ENCODE measurements at regions not wholly inside any gene's neighbourhood (a gene's known extent, or its start where the extent isn't known, plus 50 kb on each side); places are given as distances from the start of the nearest gene placed in this dataset.

- peaks cover 35% of the 10 kb centered on the region for H3K4me1 ChIP-seq (ENCODE audit: control insufficient read depth, extremely low read depth, insufficient read depth, low read length)
- H3K36me3 ChIP-seq (ENCODE audit: control insufficient read depth in 2 of 2, extremely low read depth in 1 of 2, insufficient read depth in 2 of 2, low read length in 2 of 2) = no peaks in the 10 kb centered on the region
- no peaks in the 10 kb centered on the region for H3K9me3 ChIP-seq (replicated peaks; ENCODE audit: control insufficient read depth, insufficient read depth, low read length)
- no peak for TF ChIP-seq POLR2A (IDR thresholded peaks at IDR 0.05; ENCODE audit: low read depth, low read length)
- TF ChIP-seq MAX (IDR thresholded peaks at IDR 0.05; ENCODE audit: insufficient read depth, insufficient read length) = no peak
- no peak for TF ChIP-seq EZH2 (IDR thresholded peaks at IDR 0.05; ENCODE audit: borderline replicate concordance, low read depth, low read length, severe bottlenecking)
- TF ChIP-seq POLR2AphosphoS5 (IDR thresholded peaks at IDR 0.05; ENCODE audit: insufficient read depth, low read depth, low read length) = no peak
- TF ChIP-seq JUN (IDR thresholded peaks at IDR 0.05; ENCODE audit: borderline replicate concordance, insufficient read depth, insufficient read length, low read depth) = no peak
- TF ChIP-seq GATA2 (IDR thresholded peaks at IDR 0.05; ENCODE audit: insufficient read depth, insufficient read length, low read depth, low read length) = no peak
- no peak for TF ChIP-seq FOS (IDR thresholded peaks at IDR 0.05; ENCODE audit: borderline replicate concordance, insufficient read depth, low read length)
- TF ChIP-seq MYC (IDR thresholded peaks at IDR 0.05; ENCODE audit: low read depth, low read length) = no peak
- TF ChIP-seq, protein P1, sequence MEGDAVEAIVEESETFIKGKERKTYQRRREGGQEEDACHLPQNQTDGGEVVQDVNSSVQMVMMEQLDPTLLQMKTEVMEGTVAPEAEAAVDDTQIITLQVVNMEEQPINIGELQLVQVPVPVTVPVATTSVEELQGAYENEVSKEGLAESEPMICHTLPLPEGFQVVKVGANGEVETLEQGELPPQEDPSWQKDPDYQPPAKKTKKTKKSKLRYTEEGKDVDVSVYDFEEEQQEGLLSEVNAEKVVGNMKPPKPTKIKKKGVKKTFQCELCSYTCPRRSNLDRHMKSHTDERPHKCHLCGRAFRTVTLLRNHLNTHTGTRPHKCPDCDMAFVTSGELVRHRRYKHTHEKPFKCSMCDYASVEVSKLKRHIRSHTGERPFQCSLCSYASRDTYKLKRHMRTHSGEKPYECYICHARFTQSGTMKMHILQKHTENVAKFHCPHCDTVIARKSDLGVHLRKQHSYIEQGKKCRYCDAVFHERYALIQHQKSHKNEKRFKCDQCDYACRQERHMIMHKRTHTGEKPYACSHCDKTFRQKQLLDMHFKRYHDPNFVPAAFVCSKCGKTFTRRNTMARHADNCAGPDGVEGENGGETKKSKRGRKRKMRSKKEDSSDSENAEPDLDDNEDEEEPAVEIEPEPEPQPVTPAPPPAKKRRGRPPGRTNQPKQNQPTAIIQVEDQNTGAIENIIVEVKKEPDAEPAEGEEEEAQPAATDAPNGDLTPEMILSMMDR (IDR thresholded peaks at IDR 0.05; ENCODE audit: extremely low read depth in 1 of 2, insufficient read depth in 1 of 2, low read depth in 1 of 2, low read length in 2 of 2) = no peak
- peaks cover 3 to 18% of the 10 kb centered on the region in 2 experiments for H3K27me3 ChIP-seq (ENCODE audit: control insufficient read depth in 2 of 2, insufficient read depth in 2 of 2, low read length in 2 of 2)
- no TSS peak for BruUV-seq (replicated peaks)
- H2AFZ ChIP-seq (ENCODE audit: low read depth, low read length) = no peak overlapping the region
- no peak overlapping the region for H3K4me2 ChIP-seq (ENCODE audit: insufficient read depth, low read length)
- FAIRE-seq = no peak
- H3K79me2 ChIP-seq (ENCODE audit: control insufficient read depth, insufficient read depth, low read length) = no peaks in the 10 kb centered on the region
- H3K9ac ChIP-seq (replicated peaks; ENCODE audit: extremely low read depth, insufficient read depth, low read length) = no peak overlapping the region
- H3K4me3 ChIP-seq (replicated peaks in 1 of 3; ENCODE audit: insufficient read depth in 1 of 3, low read depth in 1 of 3, low read length in 3 of 3) = no peak overlapping the region
- ChIA-PET POLR2A (no interaction called here), CTCF (interaction anchor here (0.9 to 8.2 kb wide), 5 partner anchors 17 to 245 kb away, joined by 3 to 128 read pairs (median 10); partner anchors contain the start of gene PHAX)
- H4K20me1 ChIP-seq (replicated peaks; ENCODE audit: control insufficient read depth, extremely low read depth, insufficient read depth, low read length) = no peaks in the 10 kb centered on the region
- intact Hi-C loops (cut with micrococcal nuclease) (loop anchor here (2.0 kb wide), 1 partner anchor 145 kb away; no protein-coding TSS in a partner anchor), dilution Hi-C loops (cut with MboI; ENCODE audit: extremely low pct_ligation_motif_present, low sequenced_read_pairs) (no loop called here)
- H3K9me1 ChIP-seq (replicated peaks; ENCODE audit: control insufficient read depth, extremely low read depth, insufficient read depth, low read length) = no peaks in the 10 kb centered on the region
- no peak overlapping the region for H3K27ac ChIP-seq (ENCODE audit: insufficient read depth, low read depth, low read length)
- DNase-seq (ENCODE audit: low read depth, low spot score) = no peak
Observed at GRCh38 chr5:126355940-126356339, 67.3 kb upstream of the GRAMD2B start.

All from endothelial cell of umbilical vein (primary cell).